Uterus (tissue), 2 donors: ENCODE measurements at regions not wholly inside any gene's neighbourhood (a gene's known extent, or its start where the extent isn't known, plus 50 kb on each side); places are given as distances from the start of the nearest gene placed in this dataset.

ENCODE experiments used
- POLR2A ChIP-seq, 2 donors: fragments of 450-650 bp; IDR thresholded peaks; one replicate each; pipeline ENCODE4 v1.6.1; 2016; ENCODE audit warnings: antibody characterized with exemption in 2 of 2, mild to moderate bottlenecking in 1 of 2, moderate library complexity in 1 of 2
- TF ChIP-seq, protein P1 (sequence below), 4 experiments: fragments of 200-600 bp in 2 of 4; fragments of 450-650 bp in 2 of 4; sonication (generic) in 2 of 4; IDR thresholded peaks; one replicate each; pipeline ENCODE4 v1.5.1; 2016 to 2019; ENCODE audit warnings: antibody characterized with exemption in 4 of 4, mild to moderate bottlenecking in 2 of 4, moderate library complexity in 1 of 4

DNA sequence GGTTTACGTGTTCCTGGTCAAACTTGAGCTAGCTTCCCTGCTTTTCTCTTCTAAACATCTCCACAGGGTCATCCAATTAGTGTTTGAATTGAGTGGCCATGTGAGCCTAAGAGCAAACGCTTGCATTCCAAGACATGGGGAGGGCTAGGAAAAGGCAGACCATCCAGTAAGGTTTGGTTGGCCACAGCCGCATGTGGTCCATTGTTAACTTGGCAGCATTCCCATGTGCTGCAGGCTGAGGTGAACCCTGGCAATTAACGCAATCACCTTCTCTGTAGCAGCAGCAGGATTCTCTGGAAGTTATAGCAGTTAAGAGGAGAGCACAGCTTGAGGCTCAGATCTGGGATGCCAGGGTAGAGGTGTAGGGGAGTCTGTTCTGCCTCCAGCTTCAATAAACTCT is 502.2 kb upstream of the LMCD1 start:
- no peak for TF ChIP-seq POLR2A (IDR thresholded peaks at IDR 0.05)
- TF ChIP-seq, protein P1, sequence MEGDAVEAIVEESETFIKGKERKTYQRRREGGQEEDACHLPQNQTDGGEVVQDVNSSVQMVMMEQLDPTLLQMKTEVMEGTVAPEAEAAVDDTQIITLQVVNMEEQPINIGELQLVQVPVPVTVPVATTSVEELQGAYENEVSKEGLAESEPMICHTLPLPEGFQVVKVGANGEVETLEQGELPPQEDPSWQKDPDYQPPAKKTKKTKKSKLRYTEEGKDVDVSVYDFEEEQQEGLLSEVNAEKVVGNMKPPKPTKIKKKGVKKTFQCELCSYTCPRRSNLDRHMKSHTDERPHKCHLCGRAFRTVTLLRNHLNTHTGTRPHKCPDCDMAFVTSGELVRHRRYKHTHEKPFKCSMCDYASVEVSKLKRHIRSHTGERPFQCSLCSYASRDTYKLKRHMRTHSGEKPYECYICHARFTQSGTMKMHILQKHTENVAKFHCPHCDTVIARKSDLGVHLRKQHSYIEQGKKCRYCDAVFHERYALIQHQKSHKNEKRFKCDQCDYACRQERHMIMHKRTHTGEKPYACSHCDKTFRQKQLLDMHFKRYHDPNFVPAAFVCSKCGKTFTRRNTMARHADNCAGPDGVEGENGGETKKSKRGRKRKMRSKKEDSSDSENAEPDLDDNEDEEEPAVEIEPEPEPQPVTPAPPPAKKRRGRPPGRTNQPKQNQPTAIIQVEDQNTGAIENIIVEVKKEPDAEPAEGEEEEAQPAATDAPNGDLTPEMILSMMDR (IDR thresholded peaks at IDR 0.05), result no peak
